Keratinocyte (primary cell): ENCODE measurements at regions not wholly inside any gene's neighbourhood (a gene's known extent, or its start where the extent isn't known, plus 50 kb on each side); places are given as distances from the start of the nearest gene placed in this dataset.

Experiments used
- DNase-seq: peaks from one replicate; pipeline ENCODE4 v3.0.0-alpha.2; 2011; ENCODE audit warnings: low read depth, missing footprints, low spot score
- FAIRE-seq: peaks from 2 replicates; lab custom pipeline; 2011; peaks lifted over from hg19 to GRCh38; lab: Jason Lieb, UNC
- H2AFZ ChIP-seq: 2 replicates; pipeline ENCODE4 v1.6.0; 2012; ENCODE audit warnings: low read length, control low read depth, inconsistent platforms; ENCODE audit not compliant: control insufficient read depth
- H3K27ac ChIP-seq: 2 replicates; pipeline ENCODE4 v1.5.1; 2011; ENCODE audit warnings: low read length; ENCODE audit not compliant: control insufficient read depth, insufficient read depth
- H3K27me3 ChIP-seq: 3 replicates; pipeline ENCODE4 v1.6.0; 2011; ENCODE audit warnings: low read length; ENCODE audit not compliant: control insufficient read depth, insufficient read depth; ENCODE audit errors: extremely low read depth
- H3K36me3 ChIP-seq, 2 experiments: 2 replicates in 1 of 2; 3 replicates in 1 of 2; pipeline ENCODE4 v1.5.1; 2011; ENCODE audit warnings: low read length in 2 of 2, mild to moderate bottlenecking in 1 of 2; ENCODE audit not compliant: control insufficient read depth in 2 of 2, insufficient read depth in 2 of 2; ENCODE audit errors: extremely low read depth in 1 of 2
- H3K4me1 ChIP-seq: 3 replicates; pipeline ENCODE4 v1.5.1; 2011; ENCODE audit warnings: low read length; ENCODE audit not compliant: control insufficient read depth, insufficient read depth; ENCODE audit errors: extremely low read depth
- H3K4me2 ChIP-seq: 3 replicates; pipeline ENCODE4 v1.6.0; 2011; ENCODE audit warnings: low read depth, low read length; ENCODE audit not compliant: control insufficient read depth, insufficient read depth; ENCODE audit errors: extremely low read depth
- H3K4me3 ChIP-seq, 3 experiments: fragments of 200-600 bp in 1 of 3; sonication (generic) in 1 of 3; 2 replicates in 2 of 3; 3 replicates in 1 of 3; pipeline ENCODE4 v1.5.1; 2011 to 2016; ENCODE audit warnings: low read length in 3 of 3, mild to moderate bottlenecking in 3 of 3, control low read depth in 2 of 3, inconsistent platforms in 1 of 3, low read depth in 1 of 3, mixed read lengths in 1 of 3, mixed run types in 1 of 3, moderate library complexity in 1 of 3; ENCODE audit not compliant: control insufficient read depth in 2 of 3, insufficient read depth in 2 of 3; ENCODE audit errors: extremely low read depth in 1 of 3
- H3K79me2 ChIP-seq: 2 replicates; pipeline ENCODE4 v1.6.0; 2012; ENCODE audit warnings: low read length; ENCODE audit not compliant: control insufficient read depth, insufficient read depth
- H3K9ac ChIP-seq: 3 replicates; pipeline ENCODE4 v1.6.0; 2011; ENCODE audit warnings: low read length; ENCODE audit not compliant: control insufficient read depth, insufficient read depth; ENCODE audit errors: extremely low read depth
- H3K9me1 ChIP-seq: 3 replicates; pipeline ENCODE4 v1.6.0; 2011; ENCODE audit warnings: low read length; ENCODE audit not compliant: control insufficient read depth, insufficient read depth; ENCODE audit errors: extremely low read depth
- H3K9me3 ChIP-seq: 2 replicates; pipeline ENCODE4 v1.5.1; 2012; ENCODE audit warnings: low read depth, low read length; ENCODE audit not compliant: control insufficient read depth
- H4K20me1 ChIP-seq: 3 replicates; pipeline ENCODE4 v1.6.0; 2011; ENCODE audit warnings: low read length; ENCODE audit not compliant: control insufficient read depth, insufficient read depth; ENCODE audit errors: extremely low read depth
- CTCF ChIP-seq, 3 experiments: IDR thresholded peaks in 1 of 3; conservative IDR thresholded peaks in 1 of 3; optimal IDR thresholded peaks in 1 of 3; 2 replicates in 2 of 3; 3 replicates in 1 of 3; pipeline versions ENCODE3 to v1.5.1; 2011; ENCODE audit warnings: low read length in 3 of 3, mild to moderate bottlenecking in 3 of 3, moderate library complexity in 2 of 3, control low read depth in 1 of 3, inconsistent platforms in 1 of 3; ENCODE audit not compliant: insufficient read depth in 2 of 3; ENCODE audit errors: extremely low read depth in 1 of 3
- EZH2 ChIP-seq: IDR thresholded peaks from one replicate; pipeline ENCODE4 v1.6.1; 2012; ENCODE audit warnings: inconsistent platforms, mild to moderate bottlenecking, low read length, moderate library complexity
- dilution Hi-C: fragments of 300-500 bp; cut with MboI; formaldehyde crosslinking; loops from one replicate; pipeline ENCODE4 v1.7.0; 2020; ENCODE audit warnings: low sequenced_read_pairs; ENCODE audit not compliant: extremely low pct_ligation_motif_present

GRCh38 chr9:94199776-94200175, 59.3 kb upstream of the ZNF169 start:
- Histone ChIP-seq H3K27ac (no peak overlapping the region), H3K4me2 (no peak overlapping the region), H3K9ac (no peak overlapping the region), H3K9me1 (peaks cover 3% of the 10 kb centered on the region), H3K4me3 (no peak overlapping the region), H2AFZ (no peak overlapping the region), H3K4me1 (no peaks in the 10 kb centered on the region), H3K9me3 (peaks cover 2% of the 10 kb centered on the region), H3K36me3 (peaks cover 0 to 5% of the 10 kb centered on the region in 2 experiments), H3K79me2 (no peaks in the 10 kb centered on the region), H3K27me3 (no peaks in the 10 kb centered on the region), H4K20me1 (no peaks in the 10 kb centered on the region)
- FAIRE-seq (no peak), DNase-seq (no peak)
- dilution Hi-C loops: loop anchor here (25.0 kb wide), 1 partner anchor 187 kb away; no protein-coding TSS in a partner anchor
- no peak for TF ChIP-seq EZH2
- no peak for TF ChIP-seq CTCF (optimal IDR thresholded peaks at IDR 0.05 in 1 of 3, IDR thresholded peaks at IDR 0.05 in 1 of 3, conservative IDR thresholded peaks at IDR 0.05 in 1 of 3; ENCODE audit: extremely low read depth in 1 of 3, insufficient read depth in 2 of 3, low read length in 3 of 3)

- H3K9me3 ChIP-seq: peaks cover 2% of the 10 kb centered on the region
- H3K4me3 ChIP-seq: no peak overlapping the region
- dilution Hi-C loops: loop anchor here (25.0 kb wide), 1 partner anchor 192 kb away; no protein-coding TSS in a partner anchor
Measured at GRCh38 chr9:94204174-94204573, 54.9 kb upstream of the ZNF169 start.

More at GRCh38 chr9:94204174-94204573, 54.9 kb upstream of the ZNF169 start:
- no peak overlapping the region for H3K27ac ChIP-seq
- DNase-seq: no peak
- H3K4me1 ChIP-seq: no peaks in the 10 kb centered on the region
- FAIRE-seq: no peak
- H3K4me2 ChIP-seq: no peak overlapping the region
- H3K36me3 ChIP-seq: peaks cover 0 to 1% of the 10 kb centered on the region in 2 experiments
- no peaks in the 10 kb centered on the region for H4K20me1 ChIP-seq
- H3K9me1 ChIP-seq: no peaks in the 10 kb centered on the region
- no peaks in the 10 kb centered on the region for H3K79me2 ChIP-seq
- TF ChIP-seq EZH2 (no peak), CTCF (optimal IDR thresholded peaks at IDR 0.05 in 1 of 3, IDR thresholded peaks at IDR 0.05 in 1 of 3, conservative IDR thresholded peaks at IDR 0.05 in 1 of 3; ENCODE audit: extremely low read depth in 1 of 3, insufficient read depth in 2 of 3, low read length in 3 of 3) (no peak)
- no peak overlapping the region for H2AFZ ChIP-seq
- H3K9ac ChIP-seq: no peak overlapping the region
- H3K27me3 ChIP-seq: no peaks in the 10 kb centered on the region
